B cell (primary cell): ENCODE measurements at regions not wholly inside any gene's neighbourhood (a gene's known extent, or its start where the extent isn't known, plus 50 kb on each side); places are given as distances from the start of the nearest gene placed in this dataset.

ENCODE experiments used
- ATAC-seq: fragments of 200-7000 bp; cut with Tn5 transposase; one replicate; pipeline ENCODE4 v1.10.0; 2021; ENCODE audit warnings: low read depth, mild to moderate bottlenecking, moderate number of reproducible peaks, moderate library complexity
- CTCF ChIA-PET: fragments of 350-600 bp; sonication (Branson Sonifier 250); formaldehyde crosslinking; loops from one replicate; lab custom pipeline; 2021; ENCODE audit warnings: antibody characterized with exemption, inconsistent platforms; lab: Charles Lee
- POLR2A ChIA-PET: fragments of 350-600 bp; sonication (Branson Sonifier 250); formaldehyde crosslinking; loops from one replicate; lab custom pipeline; 2021; ENCODE audit warnings: antibody characterized with exemption; lab: Charles Lee
- DNase-seq: peaks from one replicate; pipeline ENCODE4 v3.0.0; 2013
- H2AFZ ChIP-seq: 2 replicates; pipeline ENCODE4 v1.6.1; 2012; ENCODE audit warnings: mild to moderate bottlenecking, low read depth, low read length; ENCODE audit not compliant: insufficient read depth, poor library complexity, severe bottlenecking
- H3K27ac ChIP-seq, 2 donors: 1 replicate in 1 of 2; 2 replicates in 1 of 2; pipeline ENCODE4 v1.5.1; 2012 to 2013; ENCODE audit warnings: low read length in 2 of 2, mild to moderate bottlenecking in 2 of 2, moderate library complexity in 1 of 2
- H3K27me3 ChIP-seq, 4 experiments: fragments of 200-600 bp in 1 of 4; sonication (generic) in 1 of 4; replicated peaks in 1 of 4; 1 replicate in 2 of 4; 2 replicates in 2 of 4; pipeline versions ENCODE4 v1.6.1 to v1.7.0; 2013 to 2016; ENCODE audit warnings: low read length in 3 of 4, mild to moderate bottlenecking in 2 of 4, mixed read lengths in 1 of 4, moderate library complexity in 1 of 4; ENCODE audit not compliant: insufficient read depth in 4 of 4, control insufficient read depth in 3 of 4; ENCODE audit errors: control extremely low read depth in 1 of 4
- H3K36me3 ChIP-seq, 2 experiments: replicated peaks in 1 of 2; 1 replicate in 1 of 2; 2 replicates in 1 of 2; pipeline versions ENCODE4 v1.6.1 to v1.7.1; 2013; ENCODE audit warnings: low read length in 1 of 2; ENCODE audit not compliant: insufficient read depth in 2 of 2, control insufficient read depth in 1 of 2; ENCODE audit errors: control extremely low read depth in 1 of 2, extremely low read depth in 1 of 2
- H3K4me1 ChIP-seq, 2 donors: fragments of 200-600 bp in 1 of 2; sonication (generic) in 1 of 2; 1 replicate in 1 of 2; 2 replicates in 1 of 2; pipeline versions ENCODE4 v1.5.1 to v1.6.1; 2013 to 2017; ENCODE audit warnings: low read length in 2 of 2; ENCODE audit not compliant: control insufficient read depth in 2 of 2, insufficient read depth in 2 of 2
- H3K4me2 ChIP-seq: replicated peaks from 2 replicates; pipeline ENCODE3; 2012; ENCODE audit warnings: mild to moderate bottlenecking, low read depth, low read length; ENCODE audit not compliant: poor library complexity, severe bottlenecking
- H3K4me3 ChIP-seq, 5 experiments: fragments of 200-600 bp in 1 of 5; sonication (generic) in 1 of 5; 1 replicate in 3 of 5; 2 replicates in 2 of 5; pipeline versions ENCODE4 v1.5.1 to v1.7.0; 2011 to 2016; ENCODE audit warnings: low read length in 4 of 5, mild to moderate bottlenecking in 4 of 5, low read depth in 2 of 5, control low read depth in 1 of 5, moderate library complexity in 1 of 5; ENCODE audit not compliant: insufficient read depth in 1 of 5; ENCODE audit errors: control extremely low read depth in 1 of 5, extremely low read depth in 1 of 5
- H3K79me2 ChIP-seq: fragments of 200-600 bp; sonication (generic); one replicate; pipeline ENCODE4 v1.6.0; 2016; ENCODE audit warnings: low read length; ENCODE audit not compliant: control insufficient read depth, insufficient read depth
- H3K9ac ChIP-seq: fragments of 200-600 bp; sonication (generic); 2 replicates; pipeline ENCODE4 v1.6.1; 2017; ENCODE audit warnings: mild to moderate bottlenecking, low read length, moderate library complexity
- H3K9me3 ChIP-seq, 3 donors: one replicate each; pipeline versions ENCODE4 v1.6.1 to v1.7.1; 2013; ENCODE audit warnings: low read length in 2 of 3; ENCODE audit not compliant: control insufficient read depth in 2 of 3, insufficient read depth in 1 of 3; ENCODE audit errors: control extremely low read depth in 1 of 3
- H4K20me1 ChIP-seq: 2 replicates; pipeline ENCODE4 v1.6.0; 2012; ENCODE audit warnings: mild to moderate bottlenecking, low read length; ENCODE audit not compliant: insufficient read depth, control insufficient read depth, poor library complexity, severe bottlenecking
- H3K27ac Mint-ChIP-seq: one replicate; pipeline ENCODE4 v1.8.0; 2021; ENCODE audit warnings: mixed read lengths
- H3K27me3 Mint-ChIP-seq: one replicate; pipeline ENCODE4 v1.8.0; 2021; ENCODE audit warnings: mixed read lengths
- H3K4me1 Mint-ChIP-seq: one replicate; pipeline ENCODE4 v1.8.0; 2021; ENCODE audit warnings: mixed read lengths
- H3K4me3 Mint-ChIP-seq: one replicate; pipeline ENCODE4 v1.8.0; 2021; ENCODE audit warnings: mixed read lengths
- H3K9me3 Mint-ChIP-seq: one replicate; pipeline ENCODE4 v1.8.0; 2022; ENCODE audit warnings: mixed read lengths; ENCODE audit not compliant: insufficient read depth
- CTCF ChIP-seq: fragments of 200-600 bp; IDR thresholded peaks from one replicate; pipeline ENCODE4 v1.8.0; 2022; ENCODE audit warnings: antibody characterized with exemption, mild to moderate bottlenecking
- EZH2 ChIP-seq: IDR thresholded peaks from 2 replicates; pipeline ENCODE4 v1.6.1; 2012; ENCODE audit warnings: borderline replicate concordance, low read depth, mild to moderate bottlenecking, moderate library complexity, low read length; ENCODE audit not compliant: insufficient read depth, poor library complexity, severe bottlenecking
- WGBS: methylation state at CpG from one replicate; pipeline ENCODE4 v1.1.5; 2013; ENCODE audit warnings: missing lambda C conversion rate; ENCODE audit not compliant: insufficient coverage; 5-methylcytosine and 5-hydroxymethylcytosine counted together
- intact Hi-C: fragments of 100-400 bp; cut with micrococcal nuclease; formaldehyde crosslinking; loops from one replicate; pipeline ENCODE4 v1.10.0; 2022

- 100% methylated on average over 1 of the region's 6 CpGs for WGBS
- H3K4me2 ChIP-seq, result no peak overlapping the region
- no peak for TF ChIP-seq CTCF
- no peak for TF ChIP-seq EZH2
- H3K36me3 ChIP-seq, result no peaks in the 10 kb centered on the region
- intact Hi-C loops, result no loop called here
- no peak overlapping the region for H3K9ac ChIP-seq
- Mint-ChIP-seq H3K27ac (no peak overlapping the region), H3K9me3 (no peaks in the 10 kb centered on the region), H3K4me3 (no peak overlapping the region), H3K4me1 (no peaks in the 10 kb centered on the region), H3K27me3 (no peaks in the 10 kb centered on the region)
- no peaks in the 10 kb centered on the region for H3K27me3 ChIP-seq
- H3K4me1 ChIP-seq, result no peaks in the 10 kb centered on the region
- no peaks in the 10 kb centered on the region for H3K9me3 ChIP-seq
- ATAC-seq (no peak), DNase-seq (no peak)
- no peak overlapping the region for H3K4me3 ChIP-seq
- no peaks in the 10 kb centered on the region for H4K20me1 ChIP-seq
- no peak overlapping the region for H3K27ac ChIP-seq
- H3K79me2 ChIP-seq, result no peaks in the 10 kb centered on the region
- H2AFZ ChIP-seq, result no peak overlapping the region
- CTCF ChIA-PET, result no interaction called here
- POLR2A ChIA-PET, result no interaction called here
Measured at GRCh38 chr13:73283636-73284035, 224.8 kb downstream of the KLF5 start.

GRCh38 chr13:73281746-73282145 lies 222.9 kb downstream of the KLF5 start:
- Histone ChIP-seq H3K36me3 (no peaks in the 10 kb centered on the region), H3K9ac (no peak overlapping the region), H3K4me1 (no peaks in the 10 kb centered on the region), H3K4me3 (no peak overlapping the region), H3K79me2 (no peaks in the 10 kb centered on the region), H3K27me3 (no peaks in the 10 kb centered on the region), H4K20me1 (no peaks in the 10 kb centered on the region), H2AFZ (no peak overlapping the region), H3K4me2 (no peak overlapping the region), H3K9me3 (no peaks in the 10 kb centered on the region), H3K27ac (no peak overlapping the region)
- no peak for DNase-seq
- Mint-ChIP-seq H3K4me1 (no peaks in the 10 kb centered on the region), H3K27ac (no peak overlapping the region), H3K9me3 (peaks cover 2% of the 10 kb centered on the region), H3K4me3 (no peak overlapping the region), H3K27me3 (no peaks in the 10 kb centered on the region)
- ChIA-PET CTCF (interaction anchor here (0.5 kb wide), 1 partner anchor 51 kb away, joined by 3 read pairs; no protein-coding TSS in a partner anchor), POLR2A (no interaction called here)
- TF ChIP-seq CTCF (no peak), EZH2 (no peak)
- intact Hi-C loops, result no loop called here
- no peak for ATAC-seq
- whole genome bisulfite sequencing, result 75% methylated on average over 1 of the region's 2 CpGs
